ENCODE measurements at regions not wholly inside any gene's neighbourhood (a gene's known extent, or its start where the extent isn't known, plus 50 kb on each side); places are given as distances from the start of the nearest gene placed in this dataset.
"Not testable (repeated sequence)": the region's sequence is repeated elsewhere in the genome, so short reads cannot be mapped to it uniquely, and the experiment has no call there.

DNA sequence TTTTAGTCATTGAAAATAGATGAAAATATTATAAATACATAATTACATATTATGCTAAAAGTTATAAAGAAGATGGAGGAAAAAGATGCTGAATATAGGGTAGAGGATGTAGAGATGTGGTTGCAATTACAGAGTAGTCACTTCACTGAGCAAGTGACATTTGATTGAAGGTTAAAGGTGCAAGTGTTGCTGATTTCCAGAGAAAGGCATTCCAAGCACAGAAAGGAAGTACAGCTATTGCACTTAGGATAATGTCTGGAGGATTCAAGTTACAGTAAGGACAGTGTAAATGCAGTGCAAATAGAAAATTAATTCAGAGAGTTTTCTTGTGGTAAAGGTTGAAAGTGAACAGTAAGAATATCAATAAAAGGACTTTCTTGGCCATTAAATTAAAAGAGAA, 1721.8 kb downstream of the PCDH9 start:
- no peak for DNase-seq (ENCODE audit: low spot score)

DNA sequence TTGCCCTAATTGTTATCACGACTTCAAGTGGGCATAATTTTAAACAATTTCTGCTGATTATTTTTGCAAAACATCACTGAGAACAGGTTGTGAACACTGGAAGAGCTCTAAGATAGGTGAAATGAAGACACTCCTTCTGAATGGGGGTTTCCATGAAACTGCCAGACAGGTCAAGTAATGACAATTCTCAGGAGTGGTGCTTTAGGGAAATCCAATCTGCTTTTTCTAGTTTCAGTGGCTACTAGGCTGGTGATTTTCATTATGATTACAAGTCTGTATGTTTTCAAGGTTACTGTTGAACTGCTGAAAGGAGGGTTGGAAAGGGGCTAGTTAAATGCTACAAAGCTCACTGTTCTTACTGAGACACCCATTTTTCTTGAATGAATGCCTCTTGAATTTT, 1724.2 kb downstream of the PCDH9 start:
- no peak for DNase-seq (ENCODE audit: low spot score)

DNA sequence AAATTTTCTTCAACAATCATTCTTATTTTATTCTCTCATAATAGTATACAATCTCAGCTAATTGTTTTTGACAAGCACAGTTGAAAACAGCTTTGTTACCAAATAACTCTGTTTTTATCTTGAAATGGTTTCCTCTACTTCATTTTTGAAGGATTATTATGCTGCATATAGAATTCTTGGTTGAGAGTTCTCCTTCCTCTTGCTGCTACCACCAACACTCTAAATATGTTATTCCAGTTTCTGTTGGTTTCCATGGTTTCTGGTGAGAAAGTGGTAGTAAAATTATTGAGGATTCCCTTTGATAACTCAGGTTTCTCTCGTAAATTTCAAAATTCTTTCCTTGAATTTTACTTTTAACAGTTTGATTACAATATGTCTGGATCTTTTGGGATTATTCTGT, 1725.9 kb downstream of the PCDH9 start:
- DNase-seq (ENCODE audit: low spot score), result no peak

DNA sequence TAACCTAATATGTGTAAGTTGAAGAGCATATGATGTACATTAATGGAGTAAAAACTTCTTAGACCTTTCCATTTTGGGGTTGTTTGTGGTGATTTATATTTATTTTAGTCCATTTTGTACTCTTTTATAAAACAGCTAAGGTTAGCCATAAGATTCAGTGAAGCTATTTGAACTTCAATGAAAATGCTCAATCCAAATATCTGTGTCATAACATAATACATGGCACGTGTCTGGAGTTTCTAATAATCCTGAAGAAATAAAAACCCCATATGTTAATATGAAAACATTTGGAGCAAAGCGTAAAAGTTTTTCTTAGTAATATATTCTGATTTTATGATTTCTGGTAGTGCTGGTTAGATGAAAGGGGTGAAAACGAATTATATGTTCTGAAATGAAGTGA, 1729.7 kb downstream of the PCDH9 start:
- DNase-seq (ENCODE audit: low spot score), result no peak

DNA sequence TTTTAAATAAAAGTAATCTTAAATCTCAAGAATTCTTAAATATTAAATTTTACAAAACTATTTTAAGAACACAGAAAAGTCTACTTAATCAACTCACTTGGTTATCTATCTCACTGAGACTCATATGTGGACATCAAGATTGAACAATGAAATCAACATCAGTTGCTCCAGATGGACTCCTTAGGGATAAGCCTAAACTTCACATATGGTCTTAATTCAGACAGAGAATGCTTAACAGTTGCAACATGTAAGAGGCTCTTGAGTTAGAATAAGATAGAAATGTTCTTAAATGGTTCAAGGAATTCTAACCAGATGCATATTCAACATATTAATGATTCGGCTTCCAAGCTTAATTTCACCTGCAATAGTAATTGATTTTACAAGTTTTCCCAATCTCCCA, 1730.9 kb downstream of the PCDH9 start:
- DNase-seq (ENCODE audit: low spot score), result no peak

DNA sequence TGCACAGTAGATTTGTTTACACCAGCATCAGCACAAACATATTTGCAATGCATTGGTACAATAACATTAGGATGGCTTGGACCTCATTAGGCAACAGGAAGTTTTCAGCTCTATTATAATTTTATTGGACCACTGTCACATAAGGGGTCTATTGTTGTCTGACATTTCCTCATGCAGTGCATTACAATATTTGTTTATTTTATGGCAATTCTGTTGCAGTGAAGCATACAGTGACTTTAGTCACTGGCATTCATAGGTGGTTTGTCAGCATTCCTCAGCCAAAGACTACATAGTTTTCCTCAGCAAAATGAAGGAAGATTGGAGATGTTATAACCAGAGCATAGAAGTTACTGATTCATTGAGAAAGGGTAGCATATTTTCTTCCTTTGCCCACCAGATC, 1732.9 kb downstream of the PCDH9 start:
- DNase-seq (ENCODE audit: low spot score), result no peak

DNA sequence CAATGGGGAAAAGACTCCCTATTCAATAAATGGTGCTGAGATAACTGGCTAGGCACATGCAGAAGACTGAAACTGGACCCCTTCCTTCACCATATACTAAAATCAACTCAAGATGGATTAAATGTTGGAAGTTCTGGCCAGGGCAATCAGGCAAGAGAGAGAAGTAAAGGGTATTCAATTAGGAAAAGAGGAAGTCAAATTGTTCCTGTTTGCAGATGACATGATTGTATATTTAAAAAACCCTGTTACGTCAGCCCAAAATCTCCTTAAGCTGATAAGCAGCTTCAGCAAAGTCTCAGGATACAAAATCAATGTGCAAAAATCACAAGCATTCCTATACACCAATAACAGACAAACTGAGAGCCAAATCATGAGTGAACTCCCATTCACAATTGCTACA, 1739.4 kb downstream of the PCDH9 start:
- DNase-seq (ENCODE audit: low spot score), result not testable (repeated sequence)

DNA sequence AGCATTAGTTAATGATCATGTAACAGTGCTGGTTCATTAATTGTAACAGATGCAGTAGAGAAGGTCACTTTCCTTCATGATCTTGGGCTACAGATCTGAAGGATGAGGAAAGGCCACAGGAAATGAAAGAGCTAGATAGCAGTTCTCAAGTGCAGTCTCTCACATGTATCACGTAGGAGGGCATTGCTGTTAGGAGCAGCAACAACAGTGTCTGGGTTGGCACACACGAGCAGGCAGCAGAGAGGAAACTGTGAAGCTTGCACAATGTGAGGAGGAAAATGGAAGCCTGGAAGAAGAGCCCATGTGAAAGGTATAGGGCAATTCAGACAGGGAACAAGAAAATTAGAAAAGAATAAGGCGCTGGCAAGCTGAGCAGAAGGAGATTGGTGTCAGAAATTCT, 1741.5 kb downstream of the PCDH9 start:
- no peak for DNase-seq (ENCODE audit: low spot score)

DNA sequence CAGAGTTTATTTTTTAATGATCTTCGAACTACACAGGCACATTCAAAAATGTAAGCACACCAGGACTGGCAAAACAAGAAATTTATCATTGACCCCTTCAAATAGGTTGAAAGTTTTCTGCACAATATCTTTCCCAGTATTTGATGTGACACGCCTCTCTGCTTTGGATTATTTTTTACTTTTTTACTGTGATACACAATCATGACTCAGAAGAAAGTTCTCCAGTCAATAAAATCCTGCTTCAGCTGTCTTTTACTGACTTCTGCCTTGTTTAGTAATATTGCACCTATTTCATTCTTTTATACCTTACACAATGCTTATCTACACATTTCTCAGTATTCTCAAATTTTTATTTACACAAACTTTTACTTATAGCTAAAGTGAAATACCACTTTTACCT, 1750.4 kb downstream of the PCDH9 start:
- no peak for DNase-seq (ENCODE audit: low spot score)

DNA sequence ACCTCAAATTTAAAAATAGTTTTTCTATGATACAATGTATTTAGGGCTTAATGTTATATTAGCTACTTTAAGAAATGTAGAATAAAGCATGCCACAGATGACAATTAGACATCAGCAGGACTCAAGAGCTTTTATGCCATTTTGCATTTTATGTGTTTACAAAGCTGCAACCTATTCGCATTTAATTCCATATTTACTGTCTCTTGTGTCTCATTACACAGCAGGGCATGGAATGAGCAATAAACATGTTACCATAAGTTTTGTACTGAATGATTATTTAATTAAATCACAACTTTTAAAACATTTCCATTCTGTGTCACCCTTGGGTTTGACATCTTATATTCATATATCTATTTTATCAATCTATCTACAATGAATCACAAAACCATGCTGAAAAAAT, 1756.9 kb downstream of the PCDH9 start:
- no peak for DNase-seq (ENCODE audit: low spot score)

DNA sequence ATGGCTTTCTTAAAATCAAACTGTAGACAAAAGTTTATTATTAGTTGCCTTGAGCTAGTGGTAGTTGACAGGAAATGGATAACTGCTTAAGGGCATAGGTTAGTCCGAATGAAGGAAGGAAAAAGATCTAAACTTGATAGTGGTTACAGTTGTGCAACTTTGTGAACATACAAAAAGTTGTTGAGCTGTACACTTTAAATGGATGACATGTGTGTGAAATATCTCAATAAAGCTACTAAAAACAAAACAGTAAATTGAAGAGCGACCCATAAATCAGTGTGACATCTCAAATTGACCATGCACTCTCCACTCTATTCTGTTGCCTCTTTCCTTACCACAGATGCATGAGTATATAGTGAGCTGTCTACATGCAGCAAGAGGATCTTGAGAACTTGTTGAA, 1757.8 kb downstream of the PCDH9 start:
- no peak for DNase-seq (ENCODE audit: low spot score)

DNA sequence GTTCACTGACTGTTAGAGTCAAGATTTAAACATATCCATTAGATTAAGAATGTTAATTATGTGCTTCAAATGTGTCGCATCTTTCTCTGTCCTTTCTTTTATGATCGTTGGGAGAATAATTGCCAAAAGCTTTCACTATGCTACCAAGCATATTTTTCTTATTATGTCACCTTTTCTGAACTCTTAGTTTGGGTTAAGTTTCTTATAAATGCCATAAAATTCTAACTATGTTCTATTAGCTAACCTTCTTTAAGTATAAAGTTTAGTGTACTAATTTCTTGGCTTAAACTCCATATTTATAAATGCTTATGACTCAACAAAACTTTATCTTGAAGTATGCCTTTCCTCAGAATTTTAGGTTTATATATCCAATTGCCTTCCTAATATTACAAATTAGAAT, 1759.4 kb downstream of the PCDH9 start:
- DNase-seq (ENCODE audit: low spot score), result no peak

DNA sequence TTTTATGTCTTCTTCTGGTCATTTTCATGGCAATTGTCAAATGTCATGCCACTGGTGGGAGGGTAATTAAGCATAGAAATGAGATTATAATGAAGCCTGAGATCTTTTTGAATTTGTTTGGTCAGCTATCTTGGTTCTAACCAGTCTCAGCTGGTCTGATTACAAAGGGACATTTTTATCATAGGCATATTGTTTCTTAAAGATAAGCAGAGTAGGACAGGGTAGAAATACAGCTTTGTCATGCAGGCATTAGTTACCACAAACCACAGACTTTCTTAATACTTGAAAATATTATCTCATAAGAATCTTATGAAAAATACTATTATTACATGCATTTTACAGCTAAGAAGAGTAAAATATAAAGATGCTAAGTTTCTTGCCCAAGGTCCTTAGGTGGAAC, 1761.5 kb downstream of the PCDH9 start:
- DNase-seq (ENCODE audit: low spot score), result no peak

DNA sequence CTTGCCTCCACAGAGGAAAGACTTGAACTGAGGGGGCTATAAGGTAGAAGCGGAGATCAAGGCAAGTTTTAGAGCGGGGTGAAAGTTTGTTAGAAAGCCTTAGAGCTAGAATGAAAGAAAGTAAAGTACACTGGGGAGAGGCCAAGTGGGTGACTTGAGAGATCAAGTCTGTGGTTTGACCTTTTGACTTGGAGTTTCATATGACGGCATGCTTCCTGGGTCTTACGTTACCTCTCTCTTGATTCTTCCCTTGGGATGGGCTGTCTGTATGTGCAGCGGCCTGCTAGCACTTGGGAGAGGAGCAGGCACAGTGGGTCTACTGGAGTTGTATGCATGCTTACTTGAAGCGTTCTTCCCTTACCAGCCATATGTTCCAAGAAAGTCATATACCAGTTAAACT, 1768.5 kb downstream of the PCDH9 start:
- no peak for DNase-seq (ENCODE audit: low spot score)

DNA sequence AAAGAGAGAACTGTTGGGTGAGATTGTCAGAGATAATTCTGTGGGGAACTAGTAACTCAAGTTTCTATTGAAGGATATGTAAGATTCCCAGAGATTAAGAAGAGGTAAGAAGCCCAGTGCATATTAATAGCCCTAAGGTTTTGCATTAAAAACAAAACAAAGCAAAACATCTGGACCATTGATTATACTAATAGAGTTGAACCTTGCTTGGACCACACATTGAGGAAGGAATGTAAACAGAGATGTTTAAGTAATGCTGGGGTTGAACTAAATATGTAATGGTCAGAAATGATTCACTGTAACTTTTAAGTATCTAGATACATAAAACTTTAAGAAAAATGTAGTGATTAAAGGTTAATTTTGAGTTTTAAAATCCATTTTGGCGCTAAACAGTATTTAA, 1770.0 kb downstream of the PCDH9 start:
- no peak for DNase-seq (ENCODE audit: low spot score)

DNA sequence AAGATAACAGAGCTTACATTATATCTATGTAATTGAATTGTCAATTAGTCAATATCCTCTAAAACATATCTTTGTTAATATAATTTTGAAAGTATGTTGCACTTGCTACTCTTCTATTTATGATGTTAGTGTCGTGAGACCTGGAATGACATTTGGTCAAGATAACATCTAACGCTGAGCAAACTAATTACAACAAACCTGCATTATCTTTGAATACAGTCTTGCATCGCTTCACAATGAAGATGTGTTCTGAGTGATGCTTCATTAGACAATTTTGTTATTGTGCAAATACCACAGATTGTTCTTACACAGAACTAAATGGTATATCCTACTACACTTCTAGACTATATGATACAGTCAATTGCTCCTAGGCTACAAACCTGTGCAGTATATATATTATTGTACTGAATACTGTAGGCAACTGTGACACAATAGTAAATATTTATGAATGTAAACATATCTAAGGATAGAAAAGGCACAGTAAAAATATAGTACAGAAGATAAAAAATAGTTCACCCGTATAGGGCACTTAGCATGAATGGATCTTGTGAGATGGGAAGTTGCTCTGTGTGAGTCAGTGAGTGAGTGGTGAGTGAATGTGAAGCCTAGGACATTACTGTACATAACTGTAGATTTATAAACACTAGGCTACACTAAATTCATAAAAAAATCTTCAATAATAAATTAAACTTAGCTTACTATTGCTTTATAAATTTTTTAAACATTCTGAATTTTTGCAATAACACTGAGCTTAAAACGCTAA, 1773.8 kb downstream of the PCDH9 start:
- peak; percentile 38 for DNase-seq (ENCODE audit: low spot score)

DNA sequence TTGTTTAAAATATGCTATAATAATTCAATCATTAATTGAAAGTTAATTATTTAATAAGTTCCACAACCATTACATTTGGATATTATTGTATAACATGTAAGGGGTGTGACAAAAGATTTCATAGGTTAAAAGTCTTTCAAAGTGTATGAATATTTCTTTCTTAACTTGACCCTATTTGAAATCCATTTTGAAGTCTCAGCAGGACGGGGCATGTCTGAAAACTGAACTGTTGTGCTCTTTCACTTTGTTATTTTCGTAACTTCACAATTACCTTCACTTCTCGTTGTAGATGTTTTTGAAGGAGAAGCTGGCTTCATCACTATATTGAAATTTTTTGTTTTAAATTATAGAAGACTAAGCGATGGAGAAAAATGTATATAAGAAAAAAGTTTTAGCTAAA, 1775.7 kb downstream of the PCDH9 start:
- DNase-seq (ENCODE audit: low spot score), result no peak

DNA sequence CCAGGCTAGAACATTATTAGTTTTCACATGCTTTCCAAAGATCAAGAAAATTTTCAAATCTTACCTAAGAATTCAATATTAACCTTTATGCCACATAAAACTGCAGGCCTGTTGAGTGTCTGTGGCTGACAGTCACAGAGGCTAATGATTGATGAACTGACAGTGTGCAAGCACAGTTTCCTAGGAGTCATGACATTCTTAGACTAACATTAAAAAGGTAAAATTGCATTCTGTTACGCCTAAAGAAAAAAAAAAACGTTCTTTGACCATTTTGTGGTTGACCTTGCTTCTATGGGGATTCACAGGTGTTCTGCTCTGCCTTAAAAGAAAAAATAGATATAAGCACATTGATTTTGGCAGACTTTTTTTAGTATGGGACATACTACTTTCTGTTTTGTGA, 1776.2 kb downstream of the PCDH9 start:
- no peak for DNase-seq (ENCODE audit: low spot score)

DNA sequence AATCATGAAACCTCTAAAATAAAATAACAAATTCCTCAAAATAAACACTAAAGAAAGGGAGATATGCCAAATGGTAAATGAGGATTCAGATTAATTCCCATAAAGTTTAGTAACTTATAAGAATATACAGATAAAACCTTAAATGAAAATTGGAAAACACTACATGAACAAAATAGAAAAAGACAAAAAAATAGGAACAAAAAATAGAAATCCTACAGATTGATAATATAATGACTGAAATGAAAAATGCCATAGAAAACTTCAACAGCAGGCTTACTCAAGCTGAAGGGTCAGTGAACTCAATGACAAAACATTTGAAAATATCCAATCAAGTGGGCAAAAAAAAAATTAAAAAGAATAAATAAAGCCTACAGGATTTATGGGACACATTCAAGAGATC, 1784.8 kb downstream of the PCDH9 start:
- no peak for DNase-seq (ENCODE audit: low spot score)

DNA sequence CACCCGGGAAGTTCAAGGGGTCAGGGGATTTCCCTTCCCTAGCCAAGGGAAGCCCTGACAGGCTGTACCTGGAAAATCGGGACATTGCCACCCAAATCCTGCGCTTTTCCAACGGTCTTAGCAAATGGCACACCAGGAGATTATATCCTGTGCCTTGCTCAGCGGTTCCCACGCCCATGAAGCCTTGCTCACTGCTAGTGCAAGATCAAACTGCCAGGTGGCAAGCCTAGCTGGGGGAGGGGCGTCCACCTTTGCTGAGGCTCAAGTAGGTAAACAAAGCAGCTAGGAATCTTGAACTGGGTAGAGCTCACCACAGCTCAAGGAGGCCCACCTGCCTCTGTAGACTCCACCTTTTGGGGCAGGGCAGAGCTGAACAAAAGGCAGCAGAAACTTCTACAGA, 1794.5 kb downstream of the PCDH9 start:
- no peak for DNase-seq (ENCODE audit: low spot score)

DNA sequence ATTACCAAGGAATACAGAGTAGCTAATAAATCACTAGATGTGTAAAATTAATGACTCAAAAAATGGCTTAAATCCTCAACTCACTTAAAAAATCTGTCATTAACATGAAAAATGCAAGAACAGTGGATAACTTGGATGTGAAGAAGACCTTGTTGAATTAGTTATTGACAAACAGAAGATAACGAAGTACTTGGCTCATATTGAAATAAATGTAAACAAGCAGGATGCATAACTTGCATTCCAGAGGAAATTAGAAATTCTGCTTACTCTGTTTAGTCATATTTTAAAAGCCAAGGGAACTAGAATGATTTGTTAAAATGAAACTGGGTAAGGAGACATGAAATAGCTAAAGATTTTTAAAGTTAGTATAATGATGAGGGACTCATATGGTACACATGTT, 1812.2 kb downstream of the PCDH9 start:
- DNase-seq (ENCODE audit: low spot score), result no peak

DNA sequence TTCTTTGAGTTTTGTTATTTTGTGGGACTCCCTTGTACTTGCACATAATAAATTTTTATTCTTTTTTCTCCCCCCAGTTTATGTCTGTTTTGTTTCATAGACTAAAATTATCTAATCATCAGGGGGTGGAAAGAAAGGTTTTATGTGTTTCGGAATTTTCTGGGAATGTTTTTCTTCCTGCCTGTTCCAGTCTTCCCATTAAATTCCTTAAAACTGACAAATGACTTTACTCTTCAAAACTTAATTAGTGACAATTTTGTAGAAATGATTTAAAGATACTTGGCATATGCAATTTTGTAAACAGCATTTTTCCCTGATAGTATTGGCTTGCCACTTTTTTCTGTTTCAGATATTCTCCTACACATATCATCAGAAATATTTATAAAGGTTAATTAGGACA, 1813.4 kb downstream of the PCDH9 start:
- no peak for DNase-seq (ENCODE audit: low spot score)

DNA sequence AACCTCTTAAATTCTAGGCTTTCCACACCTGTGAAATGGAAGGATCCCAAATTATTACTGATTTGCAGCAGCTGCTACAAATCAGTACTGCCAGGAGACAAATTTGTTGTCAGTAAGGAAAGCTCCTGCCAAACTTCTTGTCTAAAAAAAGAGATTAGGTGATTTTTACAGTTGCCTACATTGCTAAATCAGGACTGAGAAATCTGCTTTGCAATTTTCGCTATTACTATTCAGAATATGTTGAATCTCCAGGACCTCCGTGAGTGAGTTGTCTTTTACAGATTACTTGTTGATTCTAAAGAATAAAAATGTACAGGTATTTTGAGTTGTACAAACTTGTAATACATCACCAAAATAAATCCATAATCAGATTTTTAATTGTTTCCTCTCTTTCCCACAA, 1815.9 kb downstream of the PCDH9 start:
- no peak for DNase-seq (ENCODE audit: low spot score)

DNA sequence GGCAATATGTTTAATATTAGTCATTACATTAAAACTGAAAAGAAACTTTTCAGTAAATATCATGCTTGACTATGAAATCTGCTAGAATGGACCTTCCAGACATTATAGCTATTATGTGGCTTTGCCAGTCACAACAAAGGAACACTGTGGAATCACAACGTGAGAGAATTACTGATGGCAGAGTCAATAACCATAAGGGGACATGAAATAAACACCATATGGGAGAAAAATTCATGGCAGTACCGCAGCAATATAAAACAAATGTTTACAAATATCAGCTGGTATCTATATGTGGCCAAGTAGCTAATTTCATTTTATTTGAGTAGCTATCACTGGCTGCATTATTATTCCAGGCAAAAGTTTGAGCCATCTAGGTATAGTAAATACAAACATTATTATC, 1818.6 kb downstream of the PCDH9 start:
- no peak for DNase-seq (ENCODE audit: low spot score)

Data from SK-N-DZ (cell line).